GM12865 (cell line): ENCODE measurements at regions not wholly inside any gene's neighbourhood (a gene's known extent, or its start where the extent isn't known, plus 50 kb on each side); places are given as distances from the start of the nearest gene placed in this dataset.

Experiments
- DNase-seq: peaks from one replicate; pipeline ENCODE4 v3.0.0; 2010; ENCODE audit warnings: low read depth
- H3K4me3 ChIP-seq: 2 replicates; pipeline ENCODE4 v1.5.1; 2011; ENCODE audit warnings: mild to moderate bottlenecking, low read depth, low read length, control low read depth
- TF ChIP-seq, protein P1 (sequence below): IDR thresholded peaks from 2 replicates; pipeline ENCODE4 v1.5.1; 2011; ENCODE audit warnings: low read length, control low read depth, low read depth, inconsistent platforms; ENCODE audit not compliant: insufficient read depth; ENCODE audit errors: missing control alignments

DNA sequence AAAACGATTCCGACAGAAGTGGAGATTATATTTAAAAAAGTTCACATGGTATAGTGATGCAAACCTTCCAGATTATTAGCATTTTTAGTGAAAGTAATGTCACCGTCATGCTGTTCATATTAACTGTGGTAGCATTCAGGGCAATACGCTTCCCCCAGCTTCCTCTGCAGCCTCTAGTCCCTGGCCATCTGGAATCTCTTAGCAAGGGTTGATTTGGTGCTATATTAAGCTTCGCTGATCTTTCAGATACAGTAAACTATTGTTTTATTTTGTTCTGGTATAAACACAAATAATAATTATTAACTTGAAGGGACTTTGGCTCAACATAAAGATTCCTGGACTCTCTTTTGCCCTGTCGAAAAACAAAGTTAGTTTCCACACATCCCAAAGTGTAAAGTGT is 1080.5 kb upstream of the TENM3 start:
- TF ChIP-seq, protein P1, sequence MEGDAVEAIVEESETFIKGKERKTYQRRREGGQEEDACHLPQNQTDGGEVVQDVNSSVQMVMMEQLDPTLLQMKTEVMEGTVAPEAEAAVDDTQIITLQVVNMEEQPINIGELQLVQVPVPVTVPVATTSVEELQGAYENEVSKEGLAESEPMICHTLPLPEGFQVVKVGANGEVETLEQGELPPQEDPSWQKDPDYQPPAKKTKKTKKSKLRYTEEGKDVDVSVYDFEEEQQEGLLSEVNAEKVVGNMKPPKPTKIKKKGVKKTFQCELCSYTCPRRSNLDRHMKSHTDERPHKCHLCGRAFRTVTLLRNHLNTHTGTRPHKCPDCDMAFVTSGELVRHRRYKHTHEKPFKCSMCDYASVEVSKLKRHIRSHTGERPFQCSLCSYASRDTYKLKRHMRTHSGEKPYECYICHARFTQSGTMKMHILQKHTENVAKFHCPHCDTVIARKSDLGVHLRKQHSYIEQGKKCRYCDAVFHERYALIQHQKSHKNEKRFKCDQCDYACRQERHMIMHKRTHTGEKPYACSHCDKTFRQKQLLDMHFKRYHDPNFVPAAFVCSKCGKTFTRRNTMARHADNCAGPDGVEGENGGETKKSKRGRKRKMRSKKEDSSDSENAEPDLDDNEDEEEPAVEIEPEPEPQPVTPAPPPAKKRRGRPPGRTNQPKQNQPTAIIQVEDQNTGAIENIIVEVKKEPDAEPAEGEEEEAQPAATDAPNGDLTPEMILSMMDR, result no peak

DNA sequence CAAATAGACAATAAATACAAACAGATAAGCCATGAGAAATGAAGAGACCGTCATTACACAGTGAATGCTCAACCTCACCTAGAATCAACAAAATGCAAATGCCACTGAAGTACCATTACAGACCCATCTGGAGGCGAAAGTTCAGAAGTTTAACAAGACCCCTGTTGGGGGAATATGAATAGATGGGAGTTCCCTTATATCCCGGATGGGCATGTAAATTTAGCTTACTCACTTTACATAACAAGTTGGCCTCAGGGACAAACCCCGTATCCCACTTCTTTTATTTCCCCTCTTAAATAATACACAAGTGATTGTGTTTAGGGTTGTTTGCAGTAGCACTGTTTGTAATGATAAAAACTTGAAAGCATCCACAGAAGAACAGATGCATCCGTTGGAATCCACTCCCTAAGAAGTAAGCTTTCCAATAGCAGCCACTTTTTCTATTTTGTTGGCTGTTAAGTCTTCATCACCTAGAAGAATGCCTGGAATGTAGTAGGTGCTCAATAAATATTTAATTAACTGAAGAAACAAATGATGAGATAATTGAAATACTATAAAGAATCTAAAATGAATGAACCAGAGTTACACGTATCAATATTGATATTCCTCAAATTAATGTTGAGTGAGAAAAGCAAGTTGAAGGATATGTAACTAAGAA is 1076.3 kb upstream of the TENM3 start:
- DNase-seq, result no peak

More for the DNA sequence above, 1080.5 kb upstream of the TENM3 start:
- no peak overlapping the region for H3K4me3 ChIP-seq
- DNase-seq, result no peak

DNA sequence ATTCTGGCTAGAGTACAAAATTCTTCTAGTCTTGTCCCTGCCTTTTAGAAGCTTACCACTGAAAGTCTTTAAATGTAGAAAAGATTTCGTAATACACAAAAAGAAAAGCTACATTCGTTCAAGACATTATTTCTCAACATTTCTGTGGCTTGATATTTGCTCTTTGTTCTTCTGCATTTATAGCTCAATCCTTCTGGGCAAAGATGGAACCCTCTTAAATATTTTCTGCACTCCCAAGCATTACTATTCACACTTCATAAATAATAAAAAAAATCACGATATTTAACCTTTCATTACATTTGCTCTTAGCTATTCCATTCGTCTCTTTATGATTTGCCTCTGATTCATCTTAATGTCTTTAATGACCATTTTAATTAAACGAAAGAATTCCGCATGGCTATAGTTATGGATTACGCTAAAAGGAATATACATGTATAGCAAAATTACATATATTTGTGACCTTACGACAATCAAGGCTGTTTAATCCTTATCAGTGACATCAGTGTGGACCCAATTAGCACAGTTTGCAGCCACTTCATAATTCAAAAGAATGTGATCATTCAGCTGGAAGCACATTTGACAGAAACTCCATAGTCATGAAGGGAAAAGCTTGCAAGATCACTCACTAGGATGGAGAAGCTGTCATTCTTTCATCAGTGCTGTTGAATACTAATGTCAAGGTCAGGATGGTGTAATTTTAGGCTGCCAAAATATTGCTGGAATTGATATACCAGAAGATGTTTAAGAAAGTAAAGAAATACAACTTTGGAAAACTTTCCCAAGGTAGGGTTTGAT is 1075.0 kb upstream of the TENM3 start:
- no peak overlapping the region for H3K4me3 ChIP-seq
- DNase-seq, result no peak
- TF ChIP-seq, protein P1, result no peak

More for the DNA sequence above, 1076.3 kb upstream of the TENM3 start:
- TF ChIP-seq, protein P1, result no peak
- H3K4me3 ChIP-seq, result no peak overlapping the region

DNA sequence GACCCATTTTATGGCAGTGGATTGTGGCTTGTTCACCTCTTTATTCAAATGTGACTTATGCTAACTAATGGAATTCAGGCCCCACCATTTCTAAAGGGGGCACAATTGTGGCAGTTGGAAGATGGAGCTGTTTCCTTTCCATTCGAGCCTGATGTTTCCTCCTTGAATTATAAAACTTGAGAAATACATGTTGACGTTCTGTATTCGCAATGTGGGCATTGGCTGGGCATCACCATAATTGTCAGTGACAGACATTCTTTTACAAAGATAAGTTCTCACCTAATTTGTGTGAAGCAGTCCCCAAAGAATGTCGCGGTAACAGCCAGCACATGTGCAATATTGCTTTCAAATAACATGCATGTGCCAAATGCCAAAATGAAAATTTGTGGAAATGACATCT is 1070.2 kb upstream of the TENM3 start:
- TF ChIP-seq, protein P1, result no peak
- H3K4me3 ChIP-seq, result no peak overlapping the region
- no peak for DNase-seq

DNA sequence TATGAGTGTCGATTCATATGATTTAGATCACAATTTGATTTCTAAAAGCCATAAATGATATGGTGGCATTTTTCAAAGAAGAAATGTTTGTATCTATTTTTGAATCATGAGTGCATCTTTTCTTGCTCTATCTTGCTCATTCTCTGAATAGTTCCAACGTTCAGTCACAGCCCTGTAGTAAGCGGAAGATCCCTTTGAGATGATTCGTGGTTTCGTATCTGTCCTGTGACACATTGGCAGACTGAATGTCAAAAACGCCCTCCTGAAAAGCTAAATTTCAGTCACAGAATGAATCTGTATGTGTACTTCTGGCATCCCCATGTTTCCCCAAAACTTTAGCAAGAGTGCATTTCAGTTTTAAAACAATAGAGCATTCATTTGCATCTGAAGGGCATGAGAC is 1066.9 kb upstream of the TENM3 start:
- H3K4me3 ChIP-seq, result no peak overlapping the region
- TF ChIP-seq, protein P1, result no peak
- DNase-seq, result no peak

DNA sequence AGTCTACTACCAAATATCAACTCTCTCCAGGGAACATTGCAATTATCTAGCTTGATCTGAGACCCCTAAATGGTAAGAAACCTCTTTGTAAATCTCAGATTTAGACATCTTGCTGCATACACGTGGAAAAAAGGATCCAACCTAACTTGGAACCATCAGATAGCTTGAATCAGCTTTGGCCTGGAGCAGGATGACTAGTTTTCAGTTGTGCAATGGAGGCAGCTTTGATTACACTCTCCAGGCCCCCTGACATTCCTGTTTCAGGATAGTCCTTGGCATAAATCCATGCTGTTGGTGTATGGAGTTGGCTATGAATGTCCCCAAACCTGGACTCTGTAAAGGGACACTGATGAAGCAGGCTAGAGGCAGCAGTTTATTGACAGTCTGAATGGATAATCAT is 1061.9 kb upstream of the TENM3 start:
- DNase-seq, result no peak
- TF ChIP-seq, protein P1, result no peak
- no peak overlapping the region for H3K4me3 ChIP-seq
